HG03159 (cell line): ENCODE measurements at regions not wholly inside any gene's neighbourhood (a gene's known extent, or its start where the extent isn't known, plus 50 kb on each side); places are given as distances from the start of the nearest gene placed in this dataset.
"Not testable (repeated sequence)": the region's sequence is repeated elsewhere in the genome, so short reads cannot be mapped to it uniquely, and the experiment has no call there.

Source experiments
- ATAC-seq: cut with Tn5 transposase; IDR thresholded peaks from one replicate; pipeline ENCODE4 v1.9.1; 2021; ENCODE audit warnings: mild to moderate bottlenecking, moderate library complexity; ENCODE audit not compliant: unreplicated experiment

DNA sequence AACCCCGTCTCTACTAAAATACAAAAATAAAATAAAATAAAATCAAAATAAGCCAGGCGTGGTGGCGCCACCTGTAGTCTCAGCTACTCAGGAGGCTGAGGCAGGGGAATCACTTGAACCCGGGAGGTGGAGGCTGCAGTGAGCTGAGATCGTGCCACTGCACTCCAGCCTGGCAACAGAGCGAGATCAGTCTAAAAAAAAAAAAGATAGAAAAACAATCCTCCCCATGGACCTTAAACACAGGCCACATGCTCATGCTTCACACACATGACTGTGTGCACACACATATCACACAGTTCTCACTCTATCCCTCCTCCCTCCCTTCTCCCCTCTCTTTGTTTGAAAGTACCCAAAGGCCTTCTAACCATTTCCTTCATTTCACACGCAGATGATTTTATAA lies 667.6 kb downstream of the UQCRFS1 start:
- ATAC-seq: not testable (repeated sequence)

DNA sequence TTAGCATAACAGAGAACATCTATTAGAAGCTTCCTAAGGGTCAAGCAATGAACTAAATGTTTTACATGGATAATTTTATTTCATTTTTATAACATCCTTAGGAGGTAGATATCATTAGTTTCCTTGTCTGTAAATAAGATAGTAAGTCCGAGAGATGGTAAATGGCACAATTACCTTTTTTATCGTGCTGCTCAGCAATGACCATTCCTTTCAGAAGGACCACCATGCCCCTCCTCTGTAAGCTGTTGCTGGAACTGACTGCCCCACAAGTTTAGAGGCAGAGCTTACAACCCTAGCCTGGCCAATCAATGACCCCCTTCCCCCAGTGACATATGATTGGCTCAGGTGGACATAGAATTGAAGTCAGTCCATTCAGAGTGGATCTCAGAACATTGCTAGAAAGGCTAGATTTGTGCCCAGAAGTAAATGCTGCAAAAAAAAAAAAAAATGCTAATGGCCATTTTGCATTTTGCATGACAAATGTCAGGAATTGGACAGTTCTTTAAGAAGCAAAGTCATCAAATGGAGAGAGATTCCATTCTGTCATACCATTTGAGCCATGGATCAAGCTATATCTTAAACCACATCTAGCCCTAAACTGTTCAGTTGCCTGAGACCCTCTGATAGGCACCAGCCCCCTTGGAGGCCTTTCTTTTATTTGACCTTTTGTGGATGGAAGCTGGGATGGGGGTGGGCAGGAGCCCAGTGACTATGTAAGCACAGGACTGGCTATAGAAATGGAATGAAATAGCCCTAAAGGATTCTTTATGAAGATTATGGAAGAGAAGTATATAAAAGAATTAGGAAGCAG lies 668.3 kb downstream of the UQCRFS1 start:
- no peak for ATAC-seq

DNA sequence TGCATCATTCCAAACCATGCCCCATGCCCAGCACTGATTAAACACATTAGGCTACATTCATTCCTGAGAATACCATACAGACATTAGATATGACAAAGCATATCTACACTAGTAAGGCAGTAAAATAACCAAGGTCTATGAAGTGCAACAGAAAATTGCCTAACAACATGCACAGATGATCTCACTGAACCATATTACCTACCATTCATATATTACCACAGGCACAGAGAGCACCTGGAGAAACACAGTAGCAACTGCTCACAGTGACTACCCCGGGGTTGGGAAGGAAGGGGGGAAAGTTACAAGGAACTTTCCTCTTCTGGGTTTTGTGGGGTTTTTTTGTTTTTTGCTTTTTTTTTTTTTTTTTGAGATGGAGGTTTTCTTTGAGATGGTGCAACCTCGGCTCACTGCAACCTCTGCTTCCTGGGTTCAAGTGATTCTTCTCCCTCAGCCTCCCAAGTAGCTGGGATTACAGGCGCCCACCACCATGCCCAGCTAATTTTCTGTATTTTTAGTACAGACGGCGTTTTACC lies 669.6 kb downstream of the UQCRFS1 start:
- no peak for ATAC-seq

DNA sequence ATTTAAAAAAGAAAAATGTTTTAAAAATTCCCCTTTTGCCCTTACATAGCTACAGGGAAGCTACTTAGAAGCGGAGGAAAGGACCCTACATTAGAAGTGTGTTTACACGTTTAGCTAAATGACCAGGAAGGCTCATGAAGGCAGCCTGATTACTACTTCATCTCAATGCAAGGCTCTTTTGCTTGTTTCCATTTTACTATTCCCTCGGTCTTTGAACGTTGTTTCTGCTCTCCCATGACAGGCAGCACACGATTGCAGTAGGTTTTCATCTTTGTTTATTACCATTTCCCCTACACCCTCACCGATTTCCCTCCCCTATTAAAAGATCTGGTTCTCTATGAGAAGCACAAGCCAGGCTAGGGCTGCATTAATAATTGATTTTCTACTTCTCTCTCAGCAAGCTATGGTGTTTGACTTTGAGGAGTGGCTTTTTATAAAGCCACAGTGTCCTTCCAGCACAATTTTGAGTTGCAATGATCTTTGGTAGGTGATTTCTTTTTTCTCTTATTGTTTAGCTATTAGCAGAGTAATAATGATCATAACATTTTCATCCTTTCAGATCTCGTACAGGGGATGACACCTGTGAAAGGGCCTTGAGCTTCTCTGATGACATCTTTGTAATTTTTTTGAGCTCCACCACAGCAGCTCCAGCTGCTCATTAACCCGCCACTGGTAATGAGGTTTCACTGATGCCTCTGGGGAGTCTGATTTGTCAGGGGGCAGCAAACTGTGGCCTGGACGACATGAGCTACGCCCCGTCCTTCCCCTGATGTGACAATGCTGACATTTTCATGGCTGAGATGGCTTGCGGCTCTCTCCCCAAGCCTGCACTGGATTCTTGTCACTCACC lies 670.3 kb downstream of the UQCRFS1 start:
- no peak for ATAC-seq

DNA sequence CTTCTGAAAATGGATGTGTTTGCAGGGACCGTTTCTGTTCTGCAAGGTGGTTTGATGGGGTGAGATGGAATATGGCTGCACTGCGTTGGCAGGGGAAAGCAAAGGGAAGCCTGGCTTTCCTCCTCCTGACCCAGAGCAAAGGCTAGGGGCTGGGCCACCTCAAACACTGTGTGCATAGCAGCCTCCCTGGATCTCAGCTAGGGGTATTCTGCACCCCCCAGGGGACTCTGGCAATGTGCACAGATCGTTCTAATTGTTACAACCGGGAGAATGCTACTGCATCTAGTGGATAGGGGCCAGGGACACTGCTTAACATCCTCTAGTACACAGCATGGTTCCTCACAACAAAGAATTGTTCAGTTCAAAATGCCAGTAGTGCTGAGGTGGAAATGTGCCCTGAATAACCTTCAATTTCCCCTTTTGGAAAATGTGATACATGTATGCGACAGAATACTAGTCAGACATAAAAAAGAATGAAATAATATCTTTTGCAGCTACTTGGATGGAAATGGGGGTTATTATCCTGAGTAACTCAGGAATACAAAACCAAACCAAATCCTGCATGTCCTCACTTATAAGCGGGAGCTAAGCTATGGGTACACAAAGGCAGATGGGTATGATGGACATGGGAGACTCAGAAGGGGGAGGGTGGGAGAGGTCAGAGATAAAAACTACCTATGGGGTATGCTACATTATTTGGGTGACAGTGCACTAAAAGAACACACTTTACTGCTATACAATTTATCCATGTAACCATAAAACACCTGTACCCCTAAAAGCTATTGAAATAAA lies 671.2 kb downstream of the UQCRFS1 start:
- ATAC-seq: no peak

DNA sequence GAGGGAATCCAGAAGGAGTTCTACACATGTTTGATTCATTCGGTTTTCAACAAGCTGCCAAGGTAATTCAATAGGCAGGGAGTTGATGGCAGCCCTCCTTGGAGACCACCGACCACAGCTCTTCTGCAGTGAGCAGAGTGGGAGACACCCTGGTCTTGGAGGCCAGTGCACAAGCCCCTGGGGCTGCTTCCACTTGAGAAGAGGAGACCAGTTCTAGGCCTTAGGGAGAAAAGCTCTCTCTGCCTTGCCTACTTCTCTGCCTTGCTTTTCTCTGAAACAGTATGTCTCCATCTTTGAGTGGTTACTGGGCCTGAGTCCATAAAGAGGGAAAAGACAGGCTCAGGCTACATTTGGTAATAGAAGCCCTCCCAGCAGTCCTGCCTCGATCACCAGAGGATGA lies 671.9 kb downstream of the UQCRFS1 start:
- ATAC-seq: no peak

DNA sequence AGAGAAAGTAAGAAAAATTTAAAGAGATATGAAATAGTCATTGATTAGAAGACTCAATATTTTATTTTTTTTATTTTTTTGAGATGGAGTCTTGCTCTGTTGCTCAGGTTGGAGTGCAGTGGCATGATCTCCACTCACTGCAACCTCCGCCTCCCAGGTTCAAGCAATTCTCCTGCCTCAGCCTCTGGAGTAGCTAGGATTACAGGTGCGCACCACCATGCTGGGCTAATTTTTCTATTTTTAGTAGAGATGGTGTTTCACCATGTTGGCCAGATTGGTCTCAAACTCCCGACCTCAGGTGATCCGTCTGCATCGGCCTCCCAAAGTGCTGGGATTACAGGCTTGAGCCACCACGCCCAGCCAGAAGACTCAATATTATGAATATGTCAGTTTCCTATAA lies 672.6 kb downstream of the UQCRFS1 start:
- ATAC-seq: not testable (repeated sequence)

DNA sequence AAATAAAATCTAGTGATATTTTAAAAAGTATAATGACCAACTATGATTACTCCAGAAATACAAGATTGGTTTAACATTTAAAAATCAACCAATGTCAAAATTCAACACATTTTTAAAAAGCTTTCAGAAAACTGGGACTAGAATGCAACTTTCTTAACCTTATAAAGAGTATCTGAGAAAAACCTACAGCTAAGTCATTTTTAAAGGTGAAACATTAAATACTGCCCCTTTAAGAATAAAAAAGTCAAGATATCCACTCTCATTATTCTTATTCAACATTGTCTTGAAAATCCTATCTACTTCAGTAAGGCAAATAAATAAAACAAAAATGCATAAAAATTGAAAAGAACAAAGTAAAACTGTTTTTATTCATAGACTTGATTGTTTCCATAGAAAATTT lies 673.2 kb downstream of the UQCRFS1 start:
- no peak for ATAC-seq

DNA sequence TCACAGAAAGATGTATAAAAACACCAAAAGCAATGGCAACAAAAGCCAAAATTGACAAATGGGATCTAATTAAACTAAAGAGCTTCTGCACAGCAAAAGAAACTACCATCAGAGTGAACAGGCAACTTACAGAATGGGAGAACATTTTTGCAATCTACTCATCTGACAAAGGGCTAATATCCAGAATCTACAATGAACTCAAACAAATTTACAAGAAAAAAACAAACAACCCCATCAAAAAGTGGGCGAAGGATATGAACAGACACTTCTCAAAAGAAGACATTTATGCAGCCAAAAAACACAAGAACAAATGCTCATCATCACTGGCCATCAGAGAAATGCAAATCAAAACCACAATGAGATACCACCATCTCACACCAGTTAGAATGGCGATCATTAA lies 674.4 kb downstream of the UQCRFS1 start:
- ATAC-seq: not testable (repeated sequence)

DNA sequence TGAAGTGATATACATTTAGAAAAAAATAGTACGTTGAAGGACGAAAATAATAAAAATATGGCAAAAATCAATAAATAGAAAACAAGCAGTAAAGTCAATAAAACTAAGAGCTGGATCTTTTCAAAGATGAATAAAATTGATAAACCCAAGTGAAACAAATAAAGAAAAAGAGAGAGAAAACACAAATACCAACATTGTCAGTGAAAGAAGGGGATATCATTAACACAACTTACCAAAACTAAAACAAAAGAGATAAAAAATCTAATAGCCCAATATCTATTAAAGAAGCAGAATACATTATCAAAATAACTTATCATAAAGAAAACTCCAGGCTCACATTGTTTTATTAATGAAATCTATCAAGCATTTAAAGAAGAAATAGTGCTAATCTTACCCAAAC lies 675.1 kb downstream of the UQCRFS1 start:
- ATAC-seq: no peak

DNA sequence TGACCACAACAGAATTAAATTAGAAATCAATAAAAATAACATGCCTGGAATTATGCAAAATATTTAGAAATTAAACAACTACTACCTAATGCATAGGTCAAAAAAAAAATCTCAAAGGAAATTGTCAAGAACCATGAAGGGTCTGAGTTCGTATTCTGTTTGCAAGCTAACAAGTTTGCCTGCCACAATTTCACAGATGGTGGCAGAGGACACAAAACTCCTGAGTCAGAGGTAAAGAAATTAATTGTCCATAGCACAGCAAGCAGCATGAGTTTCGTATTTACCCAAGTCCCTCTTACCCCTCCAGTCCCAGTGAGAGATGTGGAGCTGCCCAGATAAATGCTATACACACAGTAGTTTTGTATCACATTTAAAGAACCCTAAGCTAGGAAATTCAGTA lies 675.9 kb downstream of the UQCRFS1 start:
- no peak for ATAC-seq

DNA sequence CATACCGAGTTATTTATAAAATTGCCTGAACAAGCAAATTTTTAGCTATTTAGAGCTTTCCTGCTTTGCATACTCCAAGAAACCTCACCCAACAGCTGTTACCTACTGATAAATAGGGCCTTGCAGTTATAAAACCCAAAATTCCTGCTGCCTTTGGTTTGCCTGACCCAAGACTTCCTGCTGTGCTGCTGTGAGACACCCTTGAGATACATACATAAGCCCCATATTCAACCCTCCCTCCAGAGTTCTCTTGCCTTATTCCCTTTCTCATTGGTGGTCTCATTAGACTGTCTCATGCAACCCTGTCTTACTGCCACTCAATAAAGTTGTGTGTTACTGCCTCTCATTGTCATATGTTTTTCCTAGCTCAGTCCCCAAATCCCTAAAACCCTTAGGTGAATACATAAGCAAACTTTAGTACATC lies 677.6 kb downstream of the UQCRFS1 start:
- ATAC-seq: no peak

DNA sequence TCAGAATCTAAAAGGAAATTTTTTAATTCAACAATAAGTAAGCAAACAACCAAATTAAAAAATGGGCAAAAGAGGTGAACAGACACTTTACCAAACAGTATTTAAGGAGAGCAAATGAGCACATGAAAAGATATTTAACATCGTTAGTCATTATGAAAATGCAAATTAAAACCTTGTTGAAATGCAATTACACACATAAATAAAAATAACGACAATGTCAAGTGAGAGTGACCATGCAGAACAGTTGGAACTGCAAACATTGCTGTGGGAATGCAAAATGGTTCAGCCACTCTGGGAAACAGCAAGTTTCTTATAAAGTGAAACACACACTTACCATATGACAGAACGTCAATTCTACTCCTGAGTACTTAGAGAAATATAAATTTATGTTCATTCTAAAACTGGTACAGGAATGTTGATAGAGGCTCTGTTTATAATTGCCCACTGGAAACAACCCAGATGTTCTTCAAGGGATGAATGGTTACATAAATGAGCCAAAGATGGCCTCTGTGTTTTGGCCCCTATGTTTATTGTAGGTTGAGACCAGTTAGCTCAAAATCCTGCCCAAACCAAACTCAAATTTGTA lies 678.1 kb downstream of the UQCRFS1 start:
- ATAC-seq: no peak

DNA sequence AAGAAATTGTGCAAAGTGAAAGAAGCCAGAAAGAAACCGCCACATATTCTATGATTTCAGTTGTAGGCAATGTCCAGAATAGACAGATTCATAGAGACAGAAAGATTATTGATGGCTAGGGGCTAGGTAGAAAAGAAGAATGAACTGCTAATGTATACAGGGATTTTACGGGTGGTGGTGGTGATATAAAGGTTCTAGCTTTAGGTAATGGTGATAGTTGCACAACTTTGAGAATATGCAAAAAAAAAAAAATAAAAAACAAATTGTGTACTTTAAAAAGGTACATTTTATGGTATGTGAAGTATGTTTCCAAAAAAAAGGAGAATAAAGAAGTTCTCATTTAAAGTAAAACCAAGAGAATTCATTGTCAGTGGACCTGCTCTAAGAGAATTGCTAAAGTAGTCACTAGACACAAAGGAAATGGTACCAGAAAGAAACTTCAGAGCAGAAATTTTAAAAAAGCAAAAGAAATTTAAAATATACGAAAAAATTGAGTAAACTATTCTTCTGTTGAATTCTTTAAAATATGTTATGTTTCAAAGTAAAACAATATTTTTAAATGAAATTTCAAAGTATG lies 680.1 kb downstream of the UQCRFS1 start:
- no peak for ATAC-seq

DNA sequence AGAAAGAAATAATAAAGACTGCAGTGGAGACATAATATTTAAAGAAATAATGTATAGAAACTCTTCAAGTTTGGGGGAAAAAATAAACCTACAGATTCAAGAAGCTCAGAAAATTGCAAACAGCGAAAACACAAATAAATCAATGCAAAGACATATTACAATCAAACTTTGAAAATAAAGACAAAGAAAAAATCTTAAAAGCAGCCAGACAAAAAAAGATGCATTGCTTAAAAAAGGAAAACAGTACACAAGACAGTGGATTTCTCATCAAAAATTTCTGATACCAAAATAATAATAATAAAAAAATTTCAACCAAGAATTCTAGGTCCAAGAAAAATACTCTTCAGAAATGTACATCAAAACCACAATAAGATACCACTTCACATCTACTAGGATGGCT lies 681.0 kb downstream of the UQCRFS1 start:
- ATAC-seq: no peak

DNA sequence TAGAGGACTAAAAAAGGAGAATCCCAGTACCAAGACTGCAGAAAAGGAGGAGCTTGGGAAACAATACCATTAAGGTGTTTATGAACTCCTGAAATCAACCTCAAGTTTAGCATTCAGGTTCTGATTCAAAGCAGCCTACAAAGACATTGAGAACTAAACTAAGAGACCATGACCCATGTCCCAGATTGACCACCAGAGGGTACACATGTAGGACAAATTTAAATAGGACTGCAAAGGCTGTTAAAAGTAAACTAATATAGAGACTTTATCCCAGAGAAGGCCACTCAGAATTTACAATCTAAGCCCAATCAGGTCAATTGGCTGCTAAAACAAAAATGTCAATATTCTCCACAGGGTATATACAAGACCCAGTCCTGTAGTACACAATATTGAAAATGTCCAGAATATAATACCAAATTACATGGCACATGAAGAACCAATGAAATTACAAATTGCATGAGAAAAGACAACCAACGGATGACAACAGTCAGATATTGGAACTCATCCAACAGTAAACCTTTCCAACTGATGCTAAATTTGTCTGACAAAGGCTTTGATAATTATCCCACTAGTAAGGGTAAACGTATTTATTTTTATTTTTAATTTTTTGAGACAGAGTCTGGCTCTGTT lies 682.4 kb downstream of the UQCRFS1 start:
- no peak for ATAC-seq

DNA sequence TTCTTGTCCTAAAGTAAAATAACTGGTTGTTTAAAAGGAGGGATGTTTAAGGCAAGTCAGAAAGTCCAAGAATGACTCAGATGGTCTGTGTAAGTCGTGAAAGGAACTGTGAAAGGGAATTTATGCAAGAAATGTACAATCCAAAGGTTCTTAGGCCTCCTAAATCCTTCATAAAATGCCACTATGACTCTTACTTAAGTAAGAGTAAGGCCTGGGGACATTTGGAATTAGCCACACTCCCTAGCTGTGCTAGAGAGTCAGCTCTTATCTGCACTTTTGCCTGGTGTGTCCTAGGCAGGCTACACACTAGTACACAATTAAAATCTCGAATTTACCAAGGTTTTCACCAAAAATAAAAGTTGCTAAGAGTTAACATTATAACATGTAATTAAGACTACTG lies 686.9 kb downstream of the UQCRFS1 start:
- no peak for ATAC-seq

DNA sequence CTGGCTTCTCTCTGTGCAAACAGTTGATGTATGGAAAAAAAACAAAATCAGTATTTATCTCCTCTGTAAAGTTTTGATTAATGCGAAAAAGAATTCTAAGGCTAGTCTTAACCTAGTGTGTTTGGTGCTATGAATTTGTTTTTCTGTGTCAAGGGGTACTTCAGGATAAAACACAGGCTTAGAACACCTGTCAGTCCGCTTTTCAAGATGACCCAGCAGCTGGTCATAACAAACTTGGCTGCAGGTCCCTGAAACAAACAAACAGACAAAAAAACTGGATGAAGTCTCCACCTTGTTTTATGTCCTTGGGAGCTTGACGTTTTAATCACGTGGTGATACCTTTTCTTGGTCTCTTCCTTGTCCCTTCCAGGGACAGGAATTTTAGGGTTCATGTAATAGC lies 689.3 kb downstream of the UQCRFS1 start:
- ATAC-seq: no peak

DNA sequence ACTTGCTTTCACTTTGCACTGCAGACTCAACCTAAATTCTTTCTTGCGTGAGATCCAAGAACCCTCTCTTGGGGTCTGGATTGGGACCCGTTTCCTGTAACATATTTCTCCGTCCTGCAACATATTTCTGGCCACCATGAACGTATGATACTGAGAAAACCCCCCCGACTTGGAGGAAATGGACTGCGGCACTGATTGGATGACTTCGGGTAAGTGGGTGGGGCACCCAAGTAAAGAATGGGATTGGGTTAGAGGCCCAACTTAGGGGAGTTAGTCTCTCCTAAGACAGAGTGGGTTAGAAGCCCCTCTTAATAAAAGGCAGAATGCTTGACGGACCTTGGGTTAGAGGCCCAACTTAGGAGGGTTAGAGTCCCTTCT lies 690.4 kb downstream of the UQCRFS1 start:
- ATAC-seq: no peak
